Calu3 (cell line): ENCODE measurements at regions not wholly inside any gene's neighbourhood (a gene's known extent, or its start where the extent isn't known, plus 50 kb on each side); places are given as distances from the start of the nearest gene placed in this dataset.

Source experiments
- BruUV-seq: library from RNA; stranded (reverse); fragments of 400-500 nt; replicated peaks from 2 replicates; lab custom pipeline; 2021; lab: Mats Ljungman, UMichigan
- CTCF ChIA-PET: fragments of 300-600 bp; sonication (Branson Sonifier 250); formaldehyde crosslinking; loops from one replicate; lab custom pipeline; 2022; ENCODE audit warnings: antibody characterized with exemption; lab: Charles Lee
- DNase-seq: peaks from one replicate; pipeline ENCODE4 v3.0.0; 2022
- H3K27ac Mint-ChIP-seq: one replicate; pipeline ENCODE4 v1.8.0; 2022; ENCODE audit warnings: mixed read lengths; ENCODE audit not compliant: unreplicated experiment
- H3K27me3 Mint-ChIP-seq: one replicate; pipeline ENCODE4 v1.8.0; 2022; ENCODE audit warnings: mixed read lengths; ENCODE audit not compliant: unreplicated experiment
- H3K36me3 Mint-ChIP-seq: one replicate; pipeline ENCODE4 v1.8.0; 2022; ENCODE audit warnings: mild to moderate bottlenecking, moderate library complexity, mixed read lengths; ENCODE audit not compliant: insufficient read depth, unreplicated experiment
- H3K4me1 Mint-ChIP-seq: one replicate; pipeline ENCODE4 v1.8.0; 2022; ENCODE audit warnings: mild to moderate bottlenecking, low read depth, mixed read lengths; ENCODE audit not compliant: unreplicated experiment
- H3K4me3 Mint-ChIP-seq: one replicate; pipeline ENCODE4 v1.8.0; 2022; ENCODE audit warnings: mild to moderate bottlenecking, low read depth, moderate library complexity, mixed read lengths; ENCODE audit not compliant: unreplicated experiment
- H3K9me3 Mint-ChIP-seq: one replicate; pipeline ENCODE4 v1.8.0; 2022; ENCODE audit warnings: low read depth, mixed read lengths; ENCODE audit not compliant: unreplicated experiment
- CTCF ChIP-seq: fragments of 200-600 bp; IDR thresholded peaks from one replicate; pipeline ENCODE4 v1.8.0; 2022; ENCODE audit warnings: antibody characterized with exemption; ENCODE audit not compliant: unreplicated experiment
- intact Hi-C: fragments of 100-400 bp; cut with micrococcal nuclease; formaldehyde crosslinking; loops from one replicate; pipeline ENCODE4 v1.10.0; 2022; ENCODE audit not compliant: unreplicated experiment

GRCh38 chr10:3237530-3237929 is 64.9 kb upstream of the PITRM1 start:
- Mint-ChIP-seq H3K36me3 (no peaks in the 10 kb centered on the region), H3K9me3 (no peaks in the 10 kb centered on the region), H3K27me3 (no peaks in the 10 kb centered on the region), H3K4me1 (peaks cover 9% of the 10 kb centered on the region), H3K27ac (no peak overlapping the region), H3K4me3 (no peak overlapping the region)
- DNase-seq: no peak
- CTCF ChIA-PET: no interaction called here
- intact Hi-C loops: loop anchor here (5.0 to 10.0 kb wide), 2 partner anchors 525 to 1417 kb away; no protein-coding TSS in a partner anchor
- no peak for TF ChIP-seq CTCF
- no TSS peak for BruUV-seq

- H3K4me3 Mint-ChIP-seq: no peak overlapping the region
- H3K27ac Mint-ChIP-seq: no peak overlapping the region
- DNase-seq: no peak
- intact Hi-C loops: loop anchor here (5.0 to 10.0 kb wide), 2 partner anchors 525 to 1418 kb away; no protein-coding TSS in a partner anchor
- no peak for TF ChIP-seq CTCF
- H3K27me3 Mint-ChIP-seq: no peaks in the 10 kb centered on the region
- no peaks in the 10 kb centered on the region for H3K9me3 Mint-ChIP-seq
- H3K4me1 Mint-ChIP-seq: peaks cover 9% of the 10 kb centered on the region
- H3K36me3 Mint-ChIP-seq: no peaks in the 10 kb centered on the region
- no TSS peak for BruUV-seq
- CTCF ChIA-PET: no interaction called here
These were observed 64.2 kb upstream of the PITRM1 start for GRCh38 chr10:3236644-3237404.

- Mint-ChIP-seq H3K36me3 (no peaks in the 10 kb centered on the region), H3K27ac (no peak overlapping the region), H3K9me3 (no peaks in the 10 kb centered on the region), H3K27me3 (no peaks in the 10 kb centered on the region), H3K4me1 (peaks cover 9% of the 10 kb centered on the region), H3K4me3 (no peak overlapping the region)
- no peak for DNase-seq
- intact Hi-C loops: loop anchor here (5.0 to 10.0 kb wide), 2 partner anchors 526 to 1419 kb away; no protein-coding TSS in a partner anchor
- TF ChIP-seq CTCF: no peak
- BruUV-seq: no TSS peak
- CTCF ChIA-PET: no interaction called here
These were observed 63.5 kb upstream of the PITRM1 start for GRCh38 chr10:3235996-3236510.

- Mint-ChIP-seq H3K4me3 (no peak overlapping the region), H3K4me1 (peaks cover 9% of the 10 kb centered on the region), H3K27ac (no peak overlapping the region), H3K9me3 (no peaks in the 10 kb centered on the region), H3K27me3 (no peaks in the 10 kb centered on the region), H3K36me3 (no peaks in the 10 kb centered on the region)
- DNase-seq: no peak
- no peak for TF ChIP-seq CTCF
- CTCF ChIA-PET: no interaction called here
- BruUV-seq: no TSS peak
- intact Hi-C loops: loop anchor here (5.0 to 10.0 kb wide), 2 partner anchors 527 to 1419 kb away; no protein-coding TSS in a partner anchor
These were observed 62.8 kb upstream of the PITRM1 start for GRCh38 chr10:3235395-3235794.
